GM23338 (cell line): ENCODE measurements at regions not wholly inside any gene's neighbourhood (a gene's known extent, or its start where the extent isn't known, plus 50 kb on each side); places are given as distances from the start of the nearest gene placed in this dataset.
A peak's percentile ranks its signal among the peaks of the same experiment; 100 is the strongest.

Experiments used
- ATAC-seq: fragments of 200-7000 bp; cut with Tn5 transposase; 3 replicates; pipeline ENCODE4 v1.9.1; 2020
- DNase-seq: peaks from one replicate; pipeline ENCODE4 v3.0.0-alpha.2; 2015; ENCODE audit warnings: low spot score
- H2AFZ ChIP-seq: fragments of 200-600 bp; sonication (generic); 2 replicates; pipeline ENCODE4 v1.8.0; 2016; ENCODE audit warnings: antibody characterized with exemption, mild to moderate bottlenecking, moderate library complexity
- H3F3A ChIP-seq: fragments of 200-600 bp; sonication (generic); replicated peaks from 2 replicates; pipeline ENCODE4 v1.8.0; 2017; ENCODE audit warnings: antibody characterized with exemption, mixed run types, low read depth
- H3K27ac ChIP-seq: fragments of 200-600 bp; sonication (generic); 2 replicates; pipeline ENCODE4 v1.6.1; 2016; ENCODE audit warnings: low read depth
- H3K27me3 ChIP-seq: fragments of 200-600 bp; sonication (generic); 2 replicates; pipeline ENCODE4 v1.8.0; 2016; ENCODE audit warnings: mild to moderate bottlenecking, mixed run types, moderate library complexity; ENCODE audit not compliant: insufficient read depth
- H3K36me3 ChIP-seq: fragments of 200-600 bp; sonication (generic); 2 replicates; pipeline ENCODE4 v1.8.0; 2016; ENCODE audit warnings: mild to moderate bottlenecking; ENCODE audit not compliant: insufficient read depth
- H3K4me1 ChIP-seq: fragments of 200-600 bp; sonication (generic); 2 replicates; pipeline ENCODE4 v1.8.0; 2016; ENCODE audit warnings: mild to moderate bottlenecking, moderate library complexity; ENCODE audit not compliant: insufficient read depth
- H3K4me2 ChIP-seq: fragments of 200-600 bp; sonication (generic); 2 replicates; pipeline ENCODE4 v1.7.1; 2017; ENCODE audit warnings: mixed run types
- H3K4me3 ChIP-seq: fragments of 200-600 bp; sonication (generic); 2 replicates; pipeline ENCODE4 v1.6.1; 2016; ENCODE audit warnings: mixed run types
- H3K79me2 ChIP-seq: fragments of 200-600 bp; sonication (generic); replicated peaks from 2 replicates; pipeline ENCODE4 v1.8.0; 2017; ENCODE audit warnings: mild to moderate bottlenecking; ENCODE audit not compliant: insufficient read depth
- H3K9me2 ChIP-seq: fragments of 200-600 bp; sonication (generic); 2 replicates; pipeline ENCODE4 v1.8.0; 2017; ENCODE audit not compliant: insufficient read depth
- H4K20me1 ChIP-seq: fragments of 200-600 bp; sonication (generic); replicated peaks from 2 replicates; pipeline ENCODE4 v1.8.0; 2017; ENCODE audit warnings: mild to moderate bottlenecking; ENCODE audit not compliant: insufficient read depth
- H3K27ac Mint-ChIP-seq: 2 replicates; pipeline ENCODE4 v1.8.0; 2020; ENCODE audit warnings: inconsistent platforms, mild to moderate bottlenecking, moderate library complexity, mixed read lengths
- H3K27me3 Mint-ChIP-seq: 3 replicates; pipeline ENCODE4 v1.8.0; 2022; ENCODE audit warnings: low read depth, mild to moderate bottlenecking, moderate library complexity, mixed read lengths, inconsistent platforms; ENCODE audit not compliant: insufficient read depth, poor library complexity
- H3K36me3 Mint-ChIP-seq: 3 replicates; pipeline ENCODE4 v1.8.0; 2021; ENCODE audit warnings: low read depth, mild to moderate bottlenecking, inconsistent platforms, moderate library complexity, mixed read lengths
- H3K4me1 Mint-ChIP-seq: 3 replicates; pipeline ENCODE4 v1.8.0; 2020; ENCODE audit warnings: mild to moderate bottlenecking, inconsistent platforms, mixed read lengths
- H3K4me3 Mint-ChIP-seq: 3 replicates; pipeline ENCODE4 v1.8.0; 2021; ENCODE audit warnings: moderate library complexity, mild to moderate bottlenecking, inconsistent platforms, mixed read lengths
- H3K9me3 Mint-ChIP-seq: 3 replicates; pipeline ENCODE4 v1.8.0; 2020; ENCODE audit warnings: moderate library complexity, mild to moderate bottlenecking, inconsistent platforms, mixed read lengths
- CREB1 ChIP-seq: fragments of 250-450 bp; sonication (Bioruptor Pico); IDR thresholded peaks from 2 replicates; pipeline ENCODE4 v1.5.0; 2020; ENCODE audit warnings: low read depth, mild to moderate bottlenecking, moderate library complexity
- ETS1 ChIP-seq: IDR thresholded peaks from 2 replicates; pipeline ENCODE4 v1.6.1; 2016; ENCODE audit warnings: antibody characterized with exemption
- EZH2phosphoT487 ChIP-seq: fragments of 200-600 bp; sonication (generic); IDR thresholded peaks from one replicate; pipeline ENCODE4 v1.8.1; 2018; ENCODE audit warnings: antibody characterized with exemption; ENCODE audit not compliant: unreplicated experiment
- JUNB ChIP-seq: IDR thresholded peaks from one replicate; pipeline ENCODE4 v1.6.1; 2016; ENCODE audit warnings: antibody characterized with exemption; ENCODE audit not compliant: unreplicated experiment
- NANOG ChIP-seq: IDR thresholded peaks from 2 replicates; pipeline ENCODE4 v1.6.1; 2016; ENCODE audit warnings: antibody characterized with exemption, borderline replicate concordance
- POLR2AphosphoS5 ChIP-seq: IDR thresholded peaks from 2 replicates; pipeline ENCODE4 v1.6.1; 2016; ENCODE audit warnings: antibody characterized with exemption, low read depth
- REST ChIP-seq: IDR thresholded peaks from one replicate; pipeline ENCODE4 v1.6.1; 2018; ENCODE audit warnings: antibody characterized with exemption; ENCODE audit not compliant: unreplicated experiment
- STAT1 ChIP-seq: IDR thresholded peaks from one replicate; pipeline ENCODE4 v1.6.1; 2016; ENCODE audit warnings: antibody characterized with exemption; ENCODE audit not compliant: unreplicated experiment
- ZNF114 ChIP-seq: fragments of 250-450 bp; sonication (Bioruptor Pico); IDR thresholded peaks from 2 replicates; pipeline ENCODE4 v1.5.0; 2020; ENCODE audit warnings: mild to moderate bottlenecking, moderate library complexity

GRCh38 chr21:31482460-31482859, 138.4 kb upstream of the TIAM1 start (continued):
- TF ChIP-seq NANOG (no peak), ETS1 (no peak), JUNB (no peak)

- H3K9me2 ChIP-seq: no peaks in the 10 kb centered on the region
- peaks cover 9% of the 10 kb centered on the region; the same call in 1 of the 2 replicates for H3K4me1 ChIP-seq
- ATAC-seq: no peak
- H3K4me3 ChIP-seq: no peak overlapping the region
- peaks cover 6% of the 10 kb centered on the region for H3K27me3 Mint-ChIP-seq
- peaks cover 33% of the 10 kb centered on the region for H3K36me3 Mint-ChIP-seq
- no peak for DNase-seq
- H3K9me3 Mint-ChIP-seq: peaks cover 30% of the 10 kb centered on the region
- no peaks in the 10 kb centered on the region for H3K27me3 ChIP-seq
- H4K20me1 ChIP-seq: peaks cover 7% of the 10 kb centered on the region; the same call in 1 of the 2 replicates
- no peak overlapping the region for H3K27ac Mint-ChIP-seq
- H2AFZ ChIP-seq: no peak overlapping the region
- H3K36me3 ChIP-seq: no peaks in the 10 kb centered on the region
- TF ChIP-seq STAT1 (no peak), POLR2AphosphoS5 (no peak), EZH2phosphoT487 (no peak), ETS1 (no peak), ZNF114 (CRISPR knock-in tag) (no peak), REST (no peak)
- no peaks in the 10 kb centered on the region for H3F3A ChIP-seq
- H3K27ac ChIP-seq: no peak overlapping the region
- no peak overlapping the region for H3K4me2 ChIP-seq
- H3K4me3 Mint-ChIP-seq: no peak overlapping the region
- H3K79me2 ChIP-seq: peaks cover 26% of the 10 kb centered on the region
- H3K4me1 Mint-ChIP-seq: peaks cover 12% of the 10 kb centered on the region
Measured at GRCh38 chr21:31480228-31480627, 136.2 kb upstream of the TIAM1 start.

GRCh38 chr21:31479714-31480113, 135.7 kb upstream of the TIAM1 start:
- H3K9me2 ChIP-seq: no peaks in the 10 kb centered on the region
- no peak for TF ChIP-seq JUNB
- no peak for TF ChIP-seq ZNF114 (CRISPR knock-in tag)
- no peak for TF ChIP-seq CREB1 (CRISPR knock-in tag)
- H3K79me2 ChIP-seq: peaks cover 24% of the 10 kb centered on the region
- no peak overlapping the region for H3K4me3 ChIP-seq
- H3K4me1 ChIP-seq: peaks cover 9% of the 10 kb centered on the region; the same call in 1 of the 2 replicates
- no peak overlapping the region for H3K4me3 Mint-ChIP-seq
- H3K36me3 ChIP-seq: no peaks in the 10 kb centered on the region
- peaks cover 12% of the 10 kb centered on the region for H3K4me1 Mint-ChIP-seq
- H3K27me3 Mint-ChIP-seq: peaks cover 2% of the 10 kb centered on the region
- no peak overlapping the region for H2AFZ ChIP-seq
- no peak overlapping the region for H3K27ac ChIP-seq
- H3K4me2 ChIP-seq: no peak overlapping the region
- no peak overlapping the region for H3K27ac Mint-ChIP-seq
- peaks cover 25% of the 10 kb centered on the region for H3K9me3 Mint-ChIP-seq
- no peaks in the 10 kb centered on the region for H3K27me3 ChIP-seq
- peaks cover 7% of the 10 kb centered on the region; the same call in 1 of the 2 replicates for H4K20me1 ChIP-seq
- no peak for DNase-seq
- peaks cover 28% of the 10 kb centered on the region for H3K36me3 Mint-ChIP-seq
- ATAC-seq: peak; percentile 39; the same call in 1 of the 3 replicates
- no peaks in the 10 kb centered on the region for H3F3A ChIP-seq
